Thoracic aorta (tissue), 2 donors: ENCODE measurements at regions not wholly inside any gene's neighbourhood (a gene's known extent, or its start where the extent isn't known, plus 50 kb on each side); places are given as distances from the start of the nearest gene placed in this dataset.

Experiments used
- ATAC-seq: fragments of 150-250 bp; one replicate; pipeline ENCODE4 v1.8.0; 2017; ENCODE audit warnings: low read depth; ENCODE audit not compliant: insufficient number of reproducible peaks, low FRiP score
- DNase-seq: peaks from one replicate; pipeline ENCODE4 v3.0.0-alpha.2; 2020; ENCODE audit warnings: low spot score
- H3K27ac ChIP-seq, 2 donors: fragments of 200-600 bp; sonication (generic); 1 replicate in 1 of 2; 2 replicates in 1 of 2; pipeline ENCODE4 v1.5.1; 2016; ENCODE audit warnings: mild to moderate bottlenecking in 2 of 2, moderate library complexity in 2 of 2
- H3K27me3 ChIP-seq: fragments of 200-600 bp; sonication (generic); replicated peaks from 2 replicates; pipeline ENCODE4 v1.6.0; 2016; ENCODE audit warnings: mild to moderate bottlenecking; ENCODE audit not compliant: insufficient read depth
- H3K36me3 ChIP-seq: fragments of 200-600 bp; sonication (generic); one replicate; pipeline ENCODE4 v1.5.1; 2016
- H3K4me1 ChIP-seq, 2 donors: fragments of 200-600 bp; sonication (generic); 1 replicate in 1 of 2; 2 replicates in 1 of 2; pipeline versions ENCODE4 v1.5.1 to v1.6.0; 2016; ENCODE audit warnings: low read depth in 2 of 2, mild to moderate bottlenecking in 1 of 2; ENCODE audit not compliant: control insufficient read depth in 1 of 2
- H3K4me3 ChIP-seq: fragments of 200-600 bp; sonication (generic); 2 replicates; pipeline ENCODE4 v1.5.1; 2016; ENCODE audit warnings: mild to moderate bottlenecking
- H3K9me3 ChIP-seq: fragments of 200-600 bp; sonication (generic); 2 replicates; pipeline ENCODE4 v1.5.1; 2016
- CTCF ChIP-seq: fragments of 200-600 bp; sonication (generic); IDR thresholded peaks from one replicate; pipeline ENCODE4 v1.5.1; 2019; ENCODE audit warnings: antibody characterized with exemption

- H3K4me1 ChIP-seq = no peaks in the 10 kb centered on the region
- no peak overlapping the region for H3K27ac ChIP-seq
- no peak for ATAC-seq
- no peaks in the 10 kb centered on the region for H3K36me3 ChIP-seq
- TF ChIP-seq CTCF = no peak
- H3K27me3 ChIP-seq = no peaks in the 10 kb centered on the region
- H3K4me3 ChIP-seq = no peak overlapping the region
- no peaks in the 10 kb centered on the region for H3K9me3 ChIP-seq
- no peak for DNase-seq
These were observed 1010.9 kb upstream of the NXPH2 start for GRCh38 chr2:139790807-139791752.

GRCh38 chr2:139790136-139790535 lies 1009.9 kb upstream of the NXPH2 start:
- DNase-seq = no peak
- ATAC-seq = no peak
- no peaks in the 10 kb centered on the region for H3K27me3 ChIP-seq
- no peak overlapping the region for H3K27ac ChIP-seq
- H3K9me3 ChIP-seq = no peaks in the 10 kb centered on the region
- no peak overlapping the region for H3K4me3 ChIP-seq
- no peaks in the 10 kb centered on the region for H3K4me1 ChIP-seq
- no peaks in the 10 kb centered on the region for H3K36me3 ChIP-seq
- TF ChIP-seq CTCF = no peak

- ATAC-seq (no peak), DNase-seq (no peak)
- Histone ChIP-seq H3K36me3 (no peaks in the 10 kb centered on the region), H3K4me3 (no peak overlapping the region), H3K9me3 (no peaks in the 10 kb centered on the region), H3K27me3 (no peaks in the 10 kb centered on the region), H3K27ac (no peak overlapping the region), H3K4me1 (peaks cover 0 to 5% of the 10 kb centered on the region in 2 donors)
- no peak for TF ChIP-seq CTCF
These were observed 998.5 kb upstream of the NXPH2 start for GRCh38 chr2:139778732-139779131.

- Histone ChIP-seq H3K27me3 (no peaks in the 10 kb centered on the region), H3K36me3 (no peaks in the 10 kb centered on the region)
- no peak for DNase-seq
These were observed 993.6 kb upstream of the NXPH2 start for GRCh38 chr2:139773720-139774277.

More at GRCh38 chr2:139773720-139774277, 993.6 kb upstream of the NXPH2 start:
- Histone ChIP-seq H3K27ac (no peak overlapping the region), H3K4me3 (no peak overlapping the region), H3K4me1 (peaks cover 0 to 5% of the 10 kb centered on the region in 2 donors), H3K9me3 (no peaks in the 10 kb centered on the region)
- no peak for TF ChIP-seq CTCF
- no peak for ATAC-seq
